DMS79 (cell line): ENCODE measurements at regions not wholly inside any gene's neighbourhood (a gene's known extent, or its start where the extent isn't known, plus 50 kb on each side); places are given as distances from the start of the nearest gene placed in this dataset.
"Not testable (repeated sequence)": the region's sequence is repeated elsewhere in the genome, so short reads cannot be mapped to it uniquely, and the experiment has no call there.

Experiments used
- DNase-seq: peaks from one replicate; lab custom pipeline; 2025; lab: John Stamatoyannopoulos, UW

GRCh38 chr17:71727292-71727691, 393.5 kb upstream of the SOX9 start:
- no peak for DNase-seq

DNA sequence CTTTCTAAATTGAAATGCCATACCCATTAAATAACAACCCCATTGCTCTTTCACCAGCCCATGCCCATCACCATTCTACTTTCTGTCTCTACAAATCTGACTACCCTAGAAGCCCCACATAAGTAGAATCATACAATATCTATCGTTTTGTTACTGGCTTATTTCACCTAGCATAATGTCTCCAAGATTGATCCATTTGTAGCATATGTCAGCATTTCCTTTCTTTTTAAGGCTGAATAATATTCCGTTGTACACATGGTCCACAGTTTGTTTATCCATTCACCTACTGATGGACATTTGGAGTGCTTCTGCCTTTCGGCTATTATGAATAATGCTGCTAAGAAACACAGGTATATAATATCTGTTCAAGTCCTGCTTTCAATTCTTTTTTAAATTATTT, 393.1 kb upstream of the SOX9 start:
- DNase-seq, result no peak

DNA sequence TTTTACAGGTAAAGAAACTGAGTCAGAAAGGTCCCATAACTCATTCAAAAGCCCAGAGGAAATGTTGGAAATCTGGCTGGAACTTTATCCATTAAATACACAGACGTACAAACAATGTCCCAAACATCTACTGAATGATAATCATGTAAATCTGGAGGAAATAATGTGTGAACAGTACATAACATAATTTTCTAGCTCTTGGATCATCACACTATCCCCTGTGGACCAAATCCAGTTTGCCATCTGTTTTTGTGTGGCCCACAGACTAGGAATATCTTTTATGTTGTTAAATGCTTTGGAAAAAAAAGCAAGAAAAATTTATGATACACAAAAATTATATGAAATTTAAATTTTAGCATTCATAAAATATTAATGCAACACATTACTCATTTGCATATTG, 389.9 kb upstream of the SOX9 start:
- no peak for DNase-seq

GRCh38 chr17:71735893-71736292, 384.9 kb upstream of the SOX9 start:
- DNase-seq, result no peak

GRCh38 chr17:71740866-71741265, 380.0 kb upstream of the SOX9 start:
- no peak for DNase-seq

DNA sequence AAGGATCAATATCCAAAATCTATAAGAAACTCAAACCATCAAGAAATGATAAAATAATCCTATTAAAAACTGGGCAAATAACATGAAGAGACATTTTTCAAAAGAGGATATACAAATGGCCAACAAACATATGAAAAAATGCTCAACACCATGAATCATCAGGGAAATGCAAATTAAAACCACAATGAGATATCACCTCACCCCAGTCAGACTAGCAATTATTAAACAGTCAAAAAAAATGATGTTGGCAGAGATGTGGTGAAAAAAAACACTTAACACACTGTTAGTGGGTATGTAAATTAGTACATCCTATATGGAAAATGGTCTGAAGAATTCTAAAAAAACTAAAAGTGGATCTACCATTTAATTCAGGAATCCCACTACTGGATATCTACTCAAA, 379.0 kb upstream of the SOX9 start:
- no peak for DNase-seq

GRCh38 chr17:71748872-71749271, 371.9 kb upstream of the SOX9 start:
- no peak for DNase-seq

GRCh38 chr17:71753070-71753469, 367.8 kb upstream of the SOX9 start:
- DNase-seq, result no peak

- no peak for DNase-seq
Measured at GRCh38 chr17:71757156-71757555, 363.7 kb upstream of the SOX9 start.

- no peak for DNase-seq
Measured at GRCh38 chr17:71757956-71758355, 362.9 kb upstream of the SOX9 start.

GRCh38 chr17:71759422-71760060, 361.3 kb upstream of the SOX9 start:
- DNase-seq, result no peak

DNA sequence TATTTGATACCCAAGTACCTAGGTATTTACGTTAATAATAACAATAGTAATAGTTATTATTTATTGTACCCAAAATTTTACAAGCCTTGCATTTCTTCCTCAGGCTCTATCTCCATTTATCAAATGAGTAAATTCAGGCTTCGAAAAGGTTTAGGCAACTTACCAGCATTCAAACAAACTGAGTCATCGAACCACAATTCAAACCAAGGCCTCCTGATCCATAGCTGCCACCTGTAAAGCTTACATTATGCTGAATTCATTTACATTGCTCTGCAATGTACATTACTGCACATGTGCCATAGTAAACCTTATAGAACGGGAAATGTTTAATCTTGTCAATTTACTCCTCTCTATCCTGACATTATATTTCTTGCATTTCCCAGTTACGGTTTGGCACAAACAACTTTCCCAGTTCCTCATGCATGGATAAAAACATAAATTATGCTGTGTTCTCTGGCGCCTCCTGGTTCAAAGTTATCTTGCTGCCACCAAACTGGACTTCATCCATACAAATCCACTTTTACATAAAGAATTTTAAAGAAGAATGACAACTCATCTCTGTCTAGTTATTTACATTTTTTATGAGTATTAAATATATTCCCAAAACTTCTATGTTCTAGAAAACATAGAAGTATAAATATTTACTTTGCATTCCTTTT, 360.6 kb upstream of the SOX9 start:
- DNase-seq, result no peak

DNA sequence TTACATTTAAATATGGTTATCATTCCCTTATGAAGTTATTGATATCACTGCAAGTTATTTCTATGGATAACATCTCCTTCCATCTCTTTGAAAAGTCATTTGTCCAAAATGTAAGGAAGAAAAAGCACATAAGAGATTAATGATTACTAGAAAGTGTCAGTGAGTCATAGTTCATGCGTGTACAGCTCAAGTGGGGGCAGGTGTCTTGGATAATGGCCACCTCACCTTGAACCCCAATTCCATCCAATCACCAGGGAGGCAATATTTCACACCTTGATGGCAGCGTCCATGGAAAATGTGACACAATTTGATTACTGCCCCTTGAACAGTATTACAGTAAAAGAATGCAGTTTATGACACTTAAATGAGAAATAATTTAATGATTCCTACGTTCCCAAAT, 358.3 kb upstream of the SOX9 start:
- DNase-seq, result no peak

GRCh38 chr17:71764505-71764904, 356.3 kb upstream of the SOX9 start:
- DNase-seq, result no peak

DNA sequence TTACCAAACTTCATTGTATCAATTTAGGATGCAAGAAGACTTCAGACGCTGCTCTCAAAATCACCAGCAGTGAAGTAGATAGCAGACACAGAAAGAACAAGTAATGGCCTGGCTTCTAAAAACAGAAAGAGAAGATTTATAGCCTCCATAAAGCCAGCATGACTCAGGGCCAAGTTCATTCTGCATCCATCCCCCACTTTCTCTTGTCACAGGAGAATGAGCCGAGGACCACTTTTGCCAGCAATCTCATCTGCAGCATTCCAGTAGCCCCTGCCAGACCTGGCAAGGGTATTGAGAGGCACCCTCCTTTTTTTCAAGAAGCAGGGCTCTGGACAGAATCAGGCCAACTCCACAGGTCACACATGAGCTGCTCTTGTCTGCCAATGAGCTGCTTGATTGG, 355.4 kb upstream of the SOX9 start:
- no peak for DNase-seq

GRCh38 chr17:71769850-71770249, 351.0 kb upstream of the SOX9 start:
- no peak for DNase-seq

- DNase-seq, result no peak
Measured at GRCh38 chr17:71777048-71777640, 343.7 kb upstream of the SOX9 start.

GRCh38 chr17:71779482-71779881, 341.3 kb upstream of the SOX9 start:
- DNase-seq, result no peak

GRCh38 chr17:71780596-71780995, 340.2 kb upstream of the SOX9 start:
- no peak for DNase-seq

DNA sequence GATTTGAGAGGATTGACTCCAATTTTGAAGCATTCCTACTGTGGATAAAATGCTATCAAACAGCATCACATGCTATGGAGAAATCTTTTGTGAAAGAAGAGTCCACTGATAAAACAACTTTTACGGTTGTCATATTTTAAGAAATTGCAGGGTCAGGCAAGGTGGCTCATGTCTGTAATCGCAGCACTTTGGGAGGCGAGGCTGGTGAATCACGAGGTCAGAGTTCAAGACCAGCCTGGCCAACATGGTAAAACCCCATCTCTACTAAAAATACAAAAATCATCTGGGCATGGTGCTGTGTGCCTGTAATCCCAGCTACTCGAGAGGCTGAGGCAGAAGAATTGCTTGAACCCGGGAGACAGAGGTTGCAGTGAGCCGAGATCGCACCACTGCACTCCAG, 338.8 kb upstream of the SOX9 start:
- DNase-seq, result not testable (repeated sequence)

GRCh38 chr17:71790791-71791190, 330.0 kb upstream of the SOX9 start:
- no peak for DNase-seq

GRCh38 chr17:71791311-71791710, 329.5 kb upstream of the SOX9 start:
- DNase-seq, result no peak

DNA sequence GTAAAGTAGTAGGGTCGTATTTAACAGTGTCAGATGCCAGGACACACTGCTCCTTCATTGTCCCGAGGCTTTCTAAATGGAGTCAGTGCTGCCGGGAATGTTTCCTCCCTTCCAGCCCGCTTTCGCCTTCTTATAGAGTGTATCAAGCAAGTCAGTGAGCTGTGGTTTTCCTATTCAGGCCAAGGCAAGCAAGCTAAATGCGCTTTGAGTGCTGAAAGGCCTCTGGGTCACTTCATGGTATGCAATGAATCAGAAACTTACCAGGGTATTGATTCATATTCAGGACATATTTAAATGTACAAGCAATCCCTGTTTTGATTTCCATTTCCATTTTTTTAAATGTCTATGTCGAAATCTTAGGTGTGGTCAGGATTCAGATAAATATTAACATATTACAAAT, 327.9 kb upstream of the SOX9 start:
- no peak for DNase-seq

DNA sequence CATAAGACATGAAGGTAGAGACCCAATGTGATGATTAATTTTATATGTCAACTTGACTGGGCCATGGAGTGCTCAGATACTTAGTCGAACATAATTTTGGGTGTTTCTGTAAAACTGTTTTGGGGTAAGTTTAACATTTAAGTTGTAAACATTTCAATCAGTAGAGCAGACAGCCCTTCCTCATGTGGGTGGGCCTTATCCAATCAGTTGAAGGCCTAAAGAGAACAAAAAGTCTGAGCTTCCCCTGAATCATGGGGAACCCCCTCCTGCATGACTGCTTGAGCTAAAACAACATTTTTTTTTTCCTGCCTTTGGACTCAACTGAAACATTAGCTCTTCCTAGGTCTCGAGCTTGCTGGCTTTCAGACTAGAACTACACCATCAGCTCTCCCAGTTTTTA, 327.3 kb upstream of the SOX9 start:
- DNase-seq, result no peak
